CD4-positive, alpha-beta T cell treated with Interleukin-4 for 4 hours (primary cell): ENCODE measurements at regions not wholly inside any gene's neighbourhood (a gene's known extent, or its start where the extent isn't known, plus 50 kb on each side); places are given as distances from the start of the nearest gene placed in this dataset.
A peak's percentile ranks its signal among the peaks of the same experiment; 100 is the strongest.

Experiments used
- DNase-seq: peaks from one replicate; pipeline ENCODE4 v3.0.0-alpha.2; 2020

DNA sequence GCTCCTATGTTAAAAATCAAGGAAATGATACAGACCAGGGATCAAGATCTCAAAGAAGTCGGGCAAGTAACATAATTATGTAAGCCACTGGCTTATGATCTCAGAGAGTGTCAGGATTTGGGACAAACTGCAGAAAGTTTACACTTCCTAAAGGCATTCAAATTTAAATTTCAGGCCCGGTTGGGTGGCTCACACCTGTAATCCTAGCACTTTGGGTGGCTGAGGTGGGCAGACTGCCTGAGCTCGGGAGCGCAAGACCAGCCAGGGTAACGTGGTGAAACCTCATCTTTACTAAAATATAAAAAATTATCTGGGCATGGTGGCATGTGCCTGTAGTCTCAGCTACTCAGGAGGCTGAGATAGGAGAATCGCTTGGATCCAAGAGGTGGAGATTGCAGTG, 124.4 kb upstream of the UBE2E2 start:
- DNase-seq = no peak

DNA sequence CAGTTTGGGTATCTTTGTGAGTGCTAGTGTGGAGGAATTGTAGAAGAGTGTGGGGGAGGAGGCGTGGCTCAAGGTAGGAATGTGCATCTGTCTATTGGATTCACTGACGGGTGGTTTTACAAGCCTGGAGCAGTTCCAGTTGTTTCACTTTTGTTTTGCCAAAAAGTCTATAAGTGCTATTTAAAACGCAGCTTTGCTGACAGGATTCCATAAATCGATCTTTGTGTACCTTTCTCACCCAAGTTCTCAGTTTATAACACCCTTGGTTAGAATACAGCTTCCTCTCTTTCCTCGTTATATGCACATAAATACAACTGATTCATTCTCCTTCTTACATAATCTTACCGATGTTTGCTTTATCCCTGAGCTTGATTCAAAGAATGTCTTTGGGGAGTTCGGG, 123.2 kb upstream of the UBE2E2 start:
- no peak for DNase-seq

- DNase-seq = no peak
Measured at GRCh38 chr3:23083701-23084100, 119.4 kb upstream of the UBE2E2 start.

- DNase-seq = no peak
Measured at GRCh38 chr3:23084367-23084766, 118.8 kb upstream of the UBE2E2 start.

GRCh38 chr3:23085261-23085660, 117.9 kb upstream of the UBE2E2 start:
- no peak for DNase-seq

- DNase-seq = no peak
Measured at GRCh38 chr3:23086331-23086730, 116.8 kb upstream of the UBE2E2 start.

DNA sequence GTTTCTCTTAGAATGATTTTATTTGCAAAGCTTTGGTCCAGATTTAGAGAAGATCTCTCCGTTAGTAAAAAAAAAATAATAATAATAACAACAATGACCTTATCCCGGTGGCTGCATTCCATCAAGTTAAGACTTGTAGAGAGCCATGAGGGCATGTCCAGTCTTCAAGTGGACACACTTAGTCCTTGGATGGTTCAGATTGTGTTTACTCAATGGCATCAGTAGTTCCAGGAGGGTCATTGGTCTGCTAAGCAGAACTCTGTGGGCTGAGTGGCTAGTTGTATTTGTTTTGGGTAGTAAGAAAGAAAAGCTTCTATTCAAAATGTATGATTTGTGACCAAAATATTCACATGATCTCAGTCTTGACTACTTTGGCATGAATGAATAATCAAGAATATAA, 116.3 kb upstream of the UBE2E2 start:
- no peak for DNase-seq

- no peak for DNase-seq
Measured at GRCh38 chr3:23094412-23094811, 108.7 kb upstream of the UBE2E2 start.

DNA sequence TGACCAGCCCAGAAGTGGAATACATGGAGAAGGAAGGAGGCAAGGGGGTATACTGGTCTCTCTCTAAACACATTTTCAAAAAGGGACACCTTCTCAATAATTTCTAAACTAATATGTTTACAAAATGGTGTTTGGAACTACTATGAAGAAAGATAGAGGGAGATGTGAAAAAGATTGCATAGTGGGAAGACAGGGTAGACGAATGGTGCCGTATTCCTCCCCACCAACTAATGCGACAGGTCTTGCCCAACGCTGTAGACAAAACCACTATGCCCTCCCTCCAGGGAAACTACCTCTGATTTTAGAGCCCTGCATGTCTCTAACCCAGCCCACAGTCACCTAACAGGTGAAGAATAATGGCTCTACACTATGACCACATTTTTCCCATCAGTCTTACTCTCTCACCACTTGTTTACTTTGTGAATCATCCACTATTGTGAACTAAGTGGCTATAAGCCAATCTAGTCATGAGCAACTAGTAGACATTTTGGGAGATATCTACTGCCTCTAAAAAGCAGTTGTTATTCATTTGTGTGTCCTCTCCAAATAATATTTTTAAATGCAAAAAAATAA, 108.2 kb upstream of the UBE2E2 start:
- no peak for DNase-seq

- no peak for DNase-seq
Measured at GRCh38 chr3:23096041-23096440, 107.1 kb upstream of the UBE2E2 start.

- no peak for DNase-seq
Measured at GRCh38 chr3:23099021-23099420, 104.1 kb upstream of the UBE2E2 start.

- DNase-seq = no peak
Measured at GRCh38 chr3:23099677-23100076, 103.5 kb upstream of the UBE2E2 start.

DNA sequence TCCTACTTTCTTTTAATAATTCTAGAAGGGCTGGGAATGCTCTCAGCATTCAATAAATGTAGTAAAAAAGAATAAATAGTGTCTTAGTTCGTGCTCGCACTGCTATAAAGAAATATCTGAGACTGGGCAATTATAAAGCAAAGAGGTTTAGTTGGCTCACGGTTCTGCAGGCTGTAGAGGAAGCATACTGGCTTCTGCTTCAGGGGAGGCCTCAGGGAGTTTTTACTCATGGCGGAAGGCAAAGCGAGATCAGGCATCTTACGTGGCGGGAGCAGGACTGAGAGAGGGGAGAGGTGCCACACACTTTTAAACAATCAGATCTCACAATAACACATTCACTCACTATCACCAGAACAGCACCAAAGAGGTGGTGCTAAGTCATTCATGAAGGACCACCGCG, 103.0 kb upstream of the UBE2E2 start:
- DNase-seq = no peak

DNA sequence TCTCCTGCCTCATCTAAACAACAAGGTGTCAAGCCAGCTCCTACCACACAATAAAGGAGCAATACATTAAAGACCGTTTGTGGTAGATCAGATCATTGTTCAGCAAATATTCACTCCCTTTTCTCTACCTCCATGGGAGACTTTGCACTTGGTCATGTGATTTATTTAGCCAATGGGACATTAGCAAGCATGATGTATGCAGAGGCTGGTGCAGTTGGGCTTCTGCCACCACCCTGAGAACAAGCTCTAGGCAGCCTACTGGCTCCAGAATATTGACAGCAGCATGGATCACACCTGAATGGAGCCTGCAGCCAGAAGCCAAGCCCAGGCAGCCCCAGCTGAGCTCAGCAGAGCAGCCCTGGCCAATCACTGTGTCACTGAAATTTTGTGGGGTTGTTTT, 99.4 kb upstream of the UBE2E2 start:
- DNase-seq = no peak

GRCh38 chr3:23105048-23105447, 98.1 kb upstream of the UBE2E2 start:
- no peak for DNase-seq

GRCh38 chr3:23106666-23107065, 96.5 kb upstream of the UBE2E2 start:
- DNase-seq = no peak

DNA sequence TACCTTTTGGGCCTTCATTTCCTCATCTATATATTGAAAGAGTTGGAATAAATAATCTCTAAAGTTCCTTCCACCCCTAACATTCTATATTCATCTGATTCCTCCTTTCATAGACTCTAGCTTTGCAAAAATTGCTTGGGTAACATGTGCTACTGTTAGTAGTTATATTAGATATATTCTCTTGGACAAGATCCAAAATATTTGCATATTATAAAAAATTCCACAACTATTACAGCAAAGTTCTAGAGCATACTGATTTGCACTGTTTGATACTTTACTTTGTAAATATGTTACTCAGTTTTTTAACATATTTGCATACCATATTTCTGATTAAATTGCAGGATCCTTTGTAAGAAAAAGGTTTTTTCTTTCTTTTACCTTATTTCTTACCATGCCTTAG, 95.9 kb upstream of the UBE2E2 start:
- no peak for DNase-seq

DNA sequence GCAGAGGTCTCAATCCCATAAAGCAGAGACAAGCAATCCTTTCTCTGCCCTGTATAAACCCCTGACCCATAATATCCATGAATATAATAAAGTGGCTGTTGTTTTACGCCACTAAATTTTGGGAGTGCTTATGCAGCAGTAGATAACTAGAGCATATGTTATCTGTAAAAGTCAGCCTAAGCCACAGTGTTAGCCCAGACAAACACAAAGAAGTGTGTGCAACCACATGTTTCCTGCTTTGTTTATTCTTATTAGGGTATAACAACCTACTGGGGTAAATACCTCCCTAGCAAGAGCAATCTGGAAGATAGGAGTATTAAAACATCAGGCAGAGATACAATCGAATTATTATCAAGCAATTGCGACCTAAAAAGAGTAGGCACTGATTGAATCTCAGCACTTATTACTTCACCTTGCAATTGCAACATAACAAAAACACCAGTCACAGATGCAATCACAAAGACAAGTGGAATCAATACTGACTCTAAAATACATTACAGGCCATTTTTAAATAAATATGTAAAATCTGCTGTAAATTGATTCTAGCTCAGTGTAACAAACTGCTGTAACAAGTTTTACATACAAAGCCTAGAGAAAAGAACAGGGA, 94.6 kb upstream of the UBE2E2 start:
- no peak for DNase-seq

- no peak for DNase-seq
Measured at GRCh38 chr3:23111286-23111685, 91.8 kb upstream of the UBE2E2 start.

DNA sequence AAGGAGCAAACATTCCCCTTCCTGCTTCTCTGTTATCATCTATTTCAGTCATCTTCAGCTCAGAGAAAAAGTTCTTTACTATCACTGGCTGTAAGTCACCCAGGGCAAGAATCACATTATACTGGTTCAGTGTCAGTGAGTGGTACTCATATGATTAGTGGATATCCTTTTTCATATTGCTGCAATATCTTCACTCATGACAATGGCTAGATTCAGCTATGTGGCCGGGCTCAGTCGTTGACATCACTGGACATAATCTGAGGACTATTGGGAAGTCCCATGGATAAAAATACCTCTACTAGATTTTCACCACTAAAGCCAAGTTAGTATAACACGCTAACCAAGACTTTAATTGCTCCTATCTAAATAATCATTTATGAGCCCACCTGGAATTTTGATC, 91.3 kb upstream of the UBE2E2 start:
- DNase-seq = no peak

DNA sequence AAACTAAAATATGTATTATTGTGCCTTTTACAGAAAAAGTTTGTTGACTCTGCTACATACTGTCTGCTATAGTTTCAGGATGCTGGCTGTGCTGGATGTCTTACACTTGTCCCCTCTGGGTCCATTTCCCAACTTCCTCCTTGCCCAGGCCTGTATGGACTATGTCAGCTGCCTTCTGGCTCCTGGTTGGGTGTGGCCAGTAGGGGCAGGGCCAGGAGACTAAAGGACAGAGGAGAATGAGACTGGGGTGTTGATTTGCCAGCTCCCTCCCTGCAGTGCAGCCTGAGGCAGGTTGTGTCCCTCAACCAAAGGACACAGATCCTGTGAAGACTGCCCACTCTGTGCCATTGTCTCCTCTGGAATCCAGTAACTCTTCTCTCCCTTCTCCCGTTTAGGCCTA, 90.6 kb upstream of the UBE2E2 start:
- DNase-seq = no peak

DNA sequence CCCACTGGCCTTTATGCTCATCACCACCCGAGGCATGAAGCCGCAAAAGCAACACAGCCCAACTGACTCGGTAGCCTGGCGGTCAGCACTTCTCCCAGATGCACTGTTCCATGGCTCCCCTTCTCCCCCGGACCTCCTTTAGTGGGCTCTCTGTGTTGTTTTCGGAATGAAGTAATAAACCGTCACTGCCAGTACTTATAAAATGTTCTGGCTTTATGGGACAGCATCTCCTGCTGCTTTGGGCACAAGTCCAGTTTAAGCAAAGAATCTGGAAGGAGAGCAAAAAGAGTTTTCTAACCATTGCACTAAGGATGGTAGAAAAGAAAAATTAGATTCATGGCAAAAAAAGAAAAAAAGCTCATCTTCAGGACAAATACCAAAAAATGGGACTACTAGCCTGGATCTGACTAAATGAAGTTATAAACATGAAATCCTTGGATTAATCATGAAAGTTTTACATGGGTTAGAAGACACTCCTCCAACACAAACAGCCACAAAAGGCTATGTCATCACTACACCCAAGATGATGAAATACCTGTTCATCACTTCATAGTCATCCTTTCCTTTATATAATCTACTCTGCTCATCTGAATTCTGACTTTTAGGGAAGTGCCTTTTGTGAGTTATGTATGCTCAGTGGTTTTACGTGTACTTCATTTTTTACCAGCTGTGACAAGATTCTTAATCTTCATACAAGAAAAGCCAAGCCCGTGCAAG, 89.5 kb upstream of the UBE2E2 start:
- DNase-seq = peak; percentile 0

DNA sequence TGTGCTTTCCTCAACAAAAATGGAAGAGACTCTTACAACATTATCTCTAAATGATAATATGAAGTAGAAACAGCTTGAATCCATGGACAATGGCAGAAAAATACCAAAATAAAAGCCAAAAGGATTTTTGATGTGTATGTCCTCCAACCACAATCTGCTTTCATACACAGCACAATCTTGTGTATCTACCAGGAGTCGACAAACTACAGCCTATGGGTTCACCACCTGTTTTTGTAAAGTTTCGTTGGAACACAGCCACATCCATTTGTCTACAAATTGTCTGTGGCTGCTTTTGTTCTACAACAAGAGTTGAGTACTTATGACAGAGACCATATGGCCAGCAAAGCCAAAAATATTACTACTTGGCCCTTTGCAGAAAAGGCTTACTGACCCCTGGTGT, 88.7 kb upstream of the UBE2E2 start:
- no peak for DNase-seq

GRCh38 chr3:23115171-23115877, 87.8 kb upstream of the UBE2E2 start:
- DNase-seq = no peak
